Vagina (tissue), 2 donors: ENCODE measurements at regions not wholly inside any gene's neighbourhood (a gene's known extent, or its start where the extent isn't known, plus 50 kb on each side); places are given as distances from the start of the nearest gene placed in this dataset.
"Not testable (repeated sequence)": the region's sequence is repeated elsewhere in the genome, so short reads cannot be mapped to it uniquely, and the experiment has no call there.

Experiments
- DNase-seq, 2 donors: peaks; one replicate each; pipeline ENCODE4 v3.0.0-alpha.2; 2017; ENCODE audit errors: extremely low spot score in 2 of 2
- H3K27ac ChIP-seq: fragments of 200-600 bp; sonication (generic); one replicate; pipeline ENCODE4 v1.5.1; 2019
- H3K27me3 ChIP-seq: fragments of 200-600 bp; sonication (generic); one replicate; pipeline ENCODE4 v1.5.1; 2019
- H3K36me3 ChIP-seq, 2 donors: fragments of 200-600 bp; sonication (generic); one replicate each; pipeline ENCODE4 v1.5.1; 2017 to 2019
- H3K4me1 ChIP-seq: fragments of 200-600 bp; sonication (generic); one replicate; pipeline ENCODE4 v1.5.1; 2019
- H3K4me3 ChIP-seq, 2 donors: fragments of 200-600 bp; sonication (generic); 1 replicate in 1 of 2; 2 replicates in 1 of 2; pipeline ENCODE4 v1.5.1; 2016 to 2019
- H3K9me3 ChIP-seq: fragments of 200-600 bp; sonication (generic); one replicate; pipeline ENCODE4 v1.5.1; 2019
- CTCF ChIP-seq, 3 experiments: fragments of 450-650 bp in 2 of 3; fragments of 200-600 bp in 1 of 3; sonication (generic) in 1 of 3; IDR thresholded peaks; one replicate each; pipeline ENCODE4 v1.5.1; 2017 to 2019; ENCODE audit warnings: antibody characterized with exemption in 3 of 3, mild to moderate bottlenecking in 2 of 3, moderate library complexity in 2 of 3
- POLR2A ChIP-seq, 2 donors: fragments of 450-650 bp; IDR thresholded peaks; one replicate each; pipeline ENCODE4 v1.6.1; 2017; ENCODE audit warnings: antibody characterized with exemption in 2 of 2, mild to moderate bottlenecking in 2 of 2, moderate library complexity in 2 of 2
- POLR2AphosphoS5 ChIP-seq, 2 donors: sonication (generic); formaldehyde crosslinking; IDR thresholded peaks; one replicate each; pipeline ENCODE4 v1.9.0; 2017; ENCODE audit warnings: antibody characterized with exemption in 2 of 2, mild to moderate bottlenecking in 2 of 2, low read depth in 1 of 2; ENCODE audit not compliant: insufficient read depth in 1 of 2
- intact Hi-C: fragments of 100-400 bp; cut with DNase I; formaldehyde crosslinking; loops from one replicate; pipeline ENCODE4 v1.15.1; 2023

GRCh38 chr5:107753427-107753826 lies 82.7 kb upstream of the EFNA5 start:
- H3K27ac ChIP-seq = no peak overlapping the region
- no peak overlapping the region for H3K4me3 ChIP-seq
- DNase-seq = no peak
- no peaks in the 10 kb centered on the region for H3K27me3 ChIP-seq
- no peaks in the 10 kb centered on the region for H3K4me1 ChIP-seq
- no peaks in the 10 kb centered on the region for H3K9me3 ChIP-seq
- no peaks in the 10 kb centered on the region for H3K36me3 ChIP-seq
- TF ChIP-seq POLR2A (IDR thresholded peaks at IDR 0.05) = no peak
- TF ChIP-seq CTCF (IDR thresholded peaks at IDR 0.05) = no peak
- TF ChIP-seq POLR2AphosphoS5 (IDR thresholded peaks at IDR 0.05; ENCODE audit: insufficient read depth in 1 of 2, low read depth in 1 of 2) = no peak
- intact Hi-C loops = no loop called here

- Histone ChIP-seq H3K36me3 (no peaks in the 10 kb centered on the region), H3K27me3 (no peaks in the 10 kb centered on the region), H3K27ac (no peak overlapping the region), H3K9me3 (no peaks in the 10 kb centered on the region), H3K4me1 (no peaks in the 10 kb centered on the region), H3K4me3 (no peak overlapping the region)
- DNase-seq = no peak
- intact Hi-C loops = no loop called here
- TF ChIP-seq POLR2AphosphoS5 (IDR thresholded peaks at IDR 0.05; ENCODE audit: insufficient read depth in 1 of 2, low read depth in 1 of 2) = no peak
Observed at GRCh38 chr5:107744418-107745330, 73.9 kb upstream of the EFNA5 start.

DNA sequence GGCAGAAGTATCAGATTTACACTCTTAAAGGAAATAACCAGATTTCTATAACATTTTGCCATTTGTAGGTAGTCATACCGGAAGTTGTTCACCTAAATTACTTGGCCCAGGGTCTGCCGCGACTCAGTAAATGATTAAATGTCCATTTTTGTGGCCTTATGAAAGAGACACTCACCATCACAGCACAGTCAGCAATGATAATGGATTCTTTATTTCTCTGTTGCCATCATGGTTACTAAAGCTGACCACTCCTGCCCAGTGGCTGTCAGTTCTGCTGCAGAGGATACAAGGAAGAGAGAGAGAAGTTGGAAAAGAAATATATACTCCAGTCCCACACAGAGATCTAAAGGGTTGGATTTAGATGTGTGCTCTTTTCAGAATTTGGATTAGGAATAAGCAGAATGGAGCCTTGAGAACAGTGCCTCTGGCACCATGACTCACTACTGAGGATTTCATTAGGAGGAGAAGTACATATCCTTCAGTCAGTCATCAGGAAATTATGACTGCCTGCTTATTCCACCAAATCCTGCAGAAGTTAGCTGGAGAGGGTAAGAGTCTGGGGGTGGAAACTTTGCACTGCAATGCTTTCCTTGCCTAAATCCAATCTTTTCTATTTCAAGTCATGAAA lies 72.8 kb upstream of the EFNA5 start:
- Histone ChIP-seq H3K36me3 (no peaks in the 10 kb centered on the region), H3K4me1 (no peaks in the 10 kb centered on the region), H3K27ac (no peak overlapping the region), H3K9me3 (no peaks in the 10 kb centered on the region), H3K27me3 (no peaks in the 10 kb centered on the region), H3K4me3 (no peak overlapping the region)
- TF ChIP-seq POLR2AphosphoS5 (IDR thresholded peaks at IDR 0.05; ENCODE audit: insufficient read depth in 1 of 2, low read depth in 1 of 2) = no peak
- TF ChIP-seq CTCF (IDR thresholded peaks at IDR 0.05) = no peak
- TF ChIP-seq POLR2A (IDR thresholded peaks at IDR 0.05) = no peak
- intact Hi-C loops = no loop called here
- no peak for DNase-seq

- intact Hi-C loops = no loop called here
- TF ChIP-seq POLR2A (IDR thresholded peaks at IDR 0.05) = no peak
- no peak for TF ChIP-seq CTCF (IDR thresholded peaks at IDR 0.05)
- TF ChIP-seq POLR2AphosphoS5 (IDR thresholded peaks at IDR 0.05; ENCODE audit: insufficient read depth in 1 of 2, low read depth in 1 of 2) = no peak
- no peak overlapping the region for H3K4me3 ChIP-seq
- no peaks in the 10 kb centered on the region for H3K36me3 ChIP-seq
- no peaks in the 10 kb centered on the region for H3K27me3 ChIP-seq
- H3K4me1 ChIP-seq = no peaks in the 10 kb centered on the region
- H3K9me3 ChIP-seq = no peaks in the 10 kb centered on the region
- no peak overlapping the region for H3K27ac ChIP-seq
- no peak for DNase-seq
Observed at GRCh38 chr5:107739661-107740060, 68.9 kb upstream of the EFNA5 start.

- Histone ChIP-seq H3K4me1 (no peaks in the 10 kb centered on the region), H3K36me3 (no peaks in the 10 kb centered on the region), H3K27ac (no peak overlapping the region), H3K27me3 (no peaks in the 10 kb centered on the region), H3K9me3 (no peaks in the 10 kb centered on the region), H3K4me3 (no peak overlapping the region)
- DNase-seq = no peak
- intact Hi-C loops = no loop called here
- TF ChIP-seq CTCF (IDR thresholded peaks at IDR 0.05) (no peak), POLR2A (IDR thresholded peaks at IDR 0.05) (no peak), POLR2AphosphoS5 (IDR thresholded peaks at IDR 0.05; ENCODE audit: insufficient read depth in 1 of 2, low read depth in 1 of 2) (no peak)
Observed at GRCh38 chr5:107736638-107737037, 65.9 kb upstream of the EFNA5 start.

GRCh38 chr5:107736089-107736488 lies 65.4 kb upstream of the EFNA5 start:
- H3K9me3 ChIP-seq, H3K36me3 ChIP-seq, H3K27ac ChIP-seq, intact Hi-C loops, H3K4me1 ChIP-seq, H3K27me3 ChIP-seq, H3K4me3 ChIP-seq, DNase-seq: not testable (repeated sequence)
